HG02938 (cell line): ENCODE measurements at regions not wholly inside any gene's neighbourhood (a gene's known extent, or its start where the extent isn't known, plus 50 kb on each side); places are given as distances from the start of the nearest gene placed in this dataset.
"Not testable (repeated sequence)": the region's sequence is repeated elsewhere in the genome, so short reads cannot be mapped to it uniquely, and the experiment has no call there.

Source experiments
- ATAC-seq: cut with Tn5 transposase; IDR thresholded peaks from one replicate; pipeline ENCODE4 v1.9.1; 2021; ENCODE audit warnings: mild to moderate bottlenecking, moderate library complexity; ENCODE audit not compliant: unreplicated experiment

DNA sequence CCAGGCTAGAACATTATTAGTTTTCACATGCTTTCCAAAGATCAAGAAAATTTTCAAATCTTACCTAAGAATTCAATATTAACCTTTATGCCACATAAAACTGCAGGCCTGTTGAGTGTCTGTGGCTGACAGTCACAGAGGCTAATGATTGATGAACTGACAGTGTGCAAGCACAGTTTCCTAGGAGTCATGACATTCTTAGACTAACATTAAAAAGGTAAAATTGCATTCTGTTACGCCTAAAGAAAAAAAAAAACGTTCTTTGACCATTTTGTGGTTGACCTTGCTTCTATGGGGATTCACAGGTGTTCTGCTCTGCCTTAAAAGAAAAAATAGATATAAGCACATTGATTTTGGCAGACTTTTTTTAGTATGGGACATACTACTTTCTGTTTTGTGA, 1776.2 kb downstream of the PCDH9 start:
- ATAC-seq = no peak

DNA sequence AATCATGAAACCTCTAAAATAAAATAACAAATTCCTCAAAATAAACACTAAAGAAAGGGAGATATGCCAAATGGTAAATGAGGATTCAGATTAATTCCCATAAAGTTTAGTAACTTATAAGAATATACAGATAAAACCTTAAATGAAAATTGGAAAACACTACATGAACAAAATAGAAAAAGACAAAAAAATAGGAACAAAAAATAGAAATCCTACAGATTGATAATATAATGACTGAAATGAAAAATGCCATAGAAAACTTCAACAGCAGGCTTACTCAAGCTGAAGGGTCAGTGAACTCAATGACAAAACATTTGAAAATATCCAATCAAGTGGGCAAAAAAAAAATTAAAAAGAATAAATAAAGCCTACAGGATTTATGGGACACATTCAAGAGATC, 1784.8 kb downstream of the PCDH9 start:
- ATAC-seq = no peak

DNA sequence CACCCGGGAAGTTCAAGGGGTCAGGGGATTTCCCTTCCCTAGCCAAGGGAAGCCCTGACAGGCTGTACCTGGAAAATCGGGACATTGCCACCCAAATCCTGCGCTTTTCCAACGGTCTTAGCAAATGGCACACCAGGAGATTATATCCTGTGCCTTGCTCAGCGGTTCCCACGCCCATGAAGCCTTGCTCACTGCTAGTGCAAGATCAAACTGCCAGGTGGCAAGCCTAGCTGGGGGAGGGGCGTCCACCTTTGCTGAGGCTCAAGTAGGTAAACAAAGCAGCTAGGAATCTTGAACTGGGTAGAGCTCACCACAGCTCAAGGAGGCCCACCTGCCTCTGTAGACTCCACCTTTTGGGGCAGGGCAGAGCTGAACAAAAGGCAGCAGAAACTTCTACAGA, 1794.5 kb downstream of the PCDH9 start:
- no peak for ATAC-seq

DNA sequence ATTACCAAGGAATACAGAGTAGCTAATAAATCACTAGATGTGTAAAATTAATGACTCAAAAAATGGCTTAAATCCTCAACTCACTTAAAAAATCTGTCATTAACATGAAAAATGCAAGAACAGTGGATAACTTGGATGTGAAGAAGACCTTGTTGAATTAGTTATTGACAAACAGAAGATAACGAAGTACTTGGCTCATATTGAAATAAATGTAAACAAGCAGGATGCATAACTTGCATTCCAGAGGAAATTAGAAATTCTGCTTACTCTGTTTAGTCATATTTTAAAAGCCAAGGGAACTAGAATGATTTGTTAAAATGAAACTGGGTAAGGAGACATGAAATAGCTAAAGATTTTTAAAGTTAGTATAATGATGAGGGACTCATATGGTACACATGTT, 1812.2 kb downstream of the PCDH9 start:
- no peak for ATAC-seq

DNA sequence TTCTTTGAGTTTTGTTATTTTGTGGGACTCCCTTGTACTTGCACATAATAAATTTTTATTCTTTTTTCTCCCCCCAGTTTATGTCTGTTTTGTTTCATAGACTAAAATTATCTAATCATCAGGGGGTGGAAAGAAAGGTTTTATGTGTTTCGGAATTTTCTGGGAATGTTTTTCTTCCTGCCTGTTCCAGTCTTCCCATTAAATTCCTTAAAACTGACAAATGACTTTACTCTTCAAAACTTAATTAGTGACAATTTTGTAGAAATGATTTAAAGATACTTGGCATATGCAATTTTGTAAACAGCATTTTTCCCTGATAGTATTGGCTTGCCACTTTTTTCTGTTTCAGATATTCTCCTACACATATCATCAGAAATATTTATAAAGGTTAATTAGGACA, 1813.4 kb downstream of the PCDH9 start:
- ATAC-seq = no peak

DNA sequence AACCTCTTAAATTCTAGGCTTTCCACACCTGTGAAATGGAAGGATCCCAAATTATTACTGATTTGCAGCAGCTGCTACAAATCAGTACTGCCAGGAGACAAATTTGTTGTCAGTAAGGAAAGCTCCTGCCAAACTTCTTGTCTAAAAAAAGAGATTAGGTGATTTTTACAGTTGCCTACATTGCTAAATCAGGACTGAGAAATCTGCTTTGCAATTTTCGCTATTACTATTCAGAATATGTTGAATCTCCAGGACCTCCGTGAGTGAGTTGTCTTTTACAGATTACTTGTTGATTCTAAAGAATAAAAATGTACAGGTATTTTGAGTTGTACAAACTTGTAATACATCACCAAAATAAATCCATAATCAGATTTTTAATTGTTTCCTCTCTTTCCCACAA, 1815.9 kb downstream of the PCDH9 start:
- no peak for ATAC-seq

DNA sequence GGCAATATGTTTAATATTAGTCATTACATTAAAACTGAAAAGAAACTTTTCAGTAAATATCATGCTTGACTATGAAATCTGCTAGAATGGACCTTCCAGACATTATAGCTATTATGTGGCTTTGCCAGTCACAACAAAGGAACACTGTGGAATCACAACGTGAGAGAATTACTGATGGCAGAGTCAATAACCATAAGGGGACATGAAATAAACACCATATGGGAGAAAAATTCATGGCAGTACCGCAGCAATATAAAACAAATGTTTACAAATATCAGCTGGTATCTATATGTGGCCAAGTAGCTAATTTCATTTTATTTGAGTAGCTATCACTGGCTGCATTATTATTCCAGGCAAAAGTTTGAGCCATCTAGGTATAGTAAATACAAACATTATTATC, 1818.6 kb downstream of the PCDH9 start:
- no peak for ATAC-seq

DNA sequence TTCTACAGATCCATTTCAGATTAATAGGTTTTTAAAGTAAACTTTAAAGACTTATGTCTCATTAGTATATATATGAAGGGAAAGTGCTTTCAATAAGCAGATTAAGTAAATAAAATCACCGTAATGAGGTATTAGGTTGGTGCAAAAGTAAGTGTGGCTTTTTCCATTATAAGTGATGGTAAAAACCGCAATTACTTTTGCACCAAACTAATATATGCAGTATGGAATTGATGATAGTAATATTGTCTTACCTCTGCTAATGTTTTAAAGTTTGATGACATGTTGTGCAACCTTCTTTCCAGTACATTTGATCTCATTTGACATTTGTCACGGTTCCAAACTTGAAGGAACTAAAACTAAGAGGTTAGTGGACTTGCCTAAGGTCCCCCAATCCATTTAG, 1819.3 kb downstream of the PCDH9 start:
- no peak for ATAC-seq

DNA sequence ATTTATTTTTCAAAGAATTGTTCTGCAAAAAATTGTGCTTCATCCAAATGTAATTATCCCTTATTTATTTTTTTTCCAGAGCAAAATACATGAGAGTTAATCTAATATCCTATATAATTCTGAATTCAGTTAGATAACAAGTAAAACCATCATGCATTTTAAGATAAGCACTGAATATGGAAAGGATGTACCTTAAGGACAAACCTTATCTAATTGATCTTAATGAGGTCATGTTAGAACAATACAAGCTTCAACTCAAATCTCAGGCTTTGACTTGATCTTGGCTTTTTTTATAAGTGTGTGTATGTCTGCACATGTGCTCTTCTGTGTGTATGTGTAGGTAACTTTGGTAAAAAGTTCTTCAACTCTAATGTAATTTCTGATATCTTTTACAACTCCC, 1828.8 kb downstream of the PCDH9 start:
- ATAC-seq = no peak

DNA sequence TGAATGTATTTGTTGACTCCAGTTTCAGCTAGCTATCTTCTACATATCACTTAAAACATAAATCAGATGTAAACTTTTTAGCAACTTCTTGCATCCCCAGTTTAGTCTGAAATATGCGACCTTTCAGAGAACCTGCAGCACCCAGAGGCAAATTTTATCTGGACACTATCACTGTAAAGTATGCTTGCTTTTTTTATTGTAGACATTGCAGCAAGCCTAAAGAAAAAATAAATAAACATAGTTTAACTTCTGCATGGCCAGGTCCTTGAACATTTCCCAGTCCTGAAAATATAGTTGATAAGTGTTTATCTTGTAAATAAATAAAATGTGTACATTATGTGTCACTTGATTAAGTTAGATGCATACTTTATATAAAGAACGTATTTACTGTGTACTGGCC, 1829.4 kb downstream of the PCDH9 start:
- no peak for ATAC-seq

DNA sequence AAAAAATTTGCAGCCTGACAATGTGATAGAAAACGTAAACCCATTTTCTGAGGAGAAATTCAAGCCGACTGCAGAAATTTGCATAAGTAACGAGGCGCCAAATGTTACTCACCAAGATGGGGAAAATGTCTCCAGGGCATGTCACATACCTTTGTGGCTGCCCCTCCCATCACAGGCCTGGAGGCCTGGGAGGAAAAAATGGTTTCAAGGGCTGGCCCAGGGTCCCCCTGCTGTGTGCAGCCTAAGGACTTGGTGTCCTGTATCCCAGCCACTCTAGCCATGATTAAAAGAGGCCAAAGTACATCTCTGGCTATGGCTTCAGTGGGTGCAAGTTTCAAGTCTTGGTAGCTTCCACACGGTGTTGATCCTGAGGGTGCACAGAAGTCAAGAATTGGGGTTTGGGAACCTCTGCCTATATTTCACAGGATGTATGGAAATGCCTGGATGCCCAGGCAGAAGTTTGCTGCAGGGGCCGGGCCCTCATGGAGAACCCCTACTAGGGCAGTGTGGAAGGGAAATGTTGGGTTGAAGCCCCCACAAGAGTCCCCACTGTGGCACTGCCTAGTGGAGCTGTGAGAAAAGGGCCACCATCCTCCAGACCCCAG, 1842.3 kb downstream of the PCDH9 start:
- no peak for ATAC-seq

DNA sequence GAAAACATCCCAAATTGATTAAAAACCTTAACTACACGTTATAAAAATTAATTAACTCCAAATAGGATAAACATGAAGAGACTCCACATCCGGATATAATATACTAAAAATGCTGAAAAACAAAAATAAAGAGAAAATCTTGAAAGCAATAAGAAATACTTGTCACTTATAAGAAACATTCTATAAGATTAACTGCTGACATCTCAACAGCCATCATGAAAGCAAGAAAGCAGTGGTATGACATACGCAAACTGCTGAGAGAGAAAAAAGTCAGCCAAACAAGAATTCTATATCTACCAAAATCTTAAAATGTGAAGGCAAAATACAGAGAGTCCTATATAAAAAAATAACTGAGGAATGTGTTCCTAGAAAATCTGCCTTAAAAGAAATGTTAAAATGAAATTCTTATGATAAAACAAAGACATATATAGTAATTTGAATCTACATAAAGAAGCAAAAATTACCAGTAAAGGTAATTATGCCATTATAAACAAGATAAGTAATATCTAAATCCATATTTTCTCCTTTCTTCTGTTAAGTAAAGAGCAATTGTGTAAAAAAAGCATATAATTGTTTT, 1851.1 kb downstream of the PCDH9 start:
- ATAC-seq = no peak

DNA sequence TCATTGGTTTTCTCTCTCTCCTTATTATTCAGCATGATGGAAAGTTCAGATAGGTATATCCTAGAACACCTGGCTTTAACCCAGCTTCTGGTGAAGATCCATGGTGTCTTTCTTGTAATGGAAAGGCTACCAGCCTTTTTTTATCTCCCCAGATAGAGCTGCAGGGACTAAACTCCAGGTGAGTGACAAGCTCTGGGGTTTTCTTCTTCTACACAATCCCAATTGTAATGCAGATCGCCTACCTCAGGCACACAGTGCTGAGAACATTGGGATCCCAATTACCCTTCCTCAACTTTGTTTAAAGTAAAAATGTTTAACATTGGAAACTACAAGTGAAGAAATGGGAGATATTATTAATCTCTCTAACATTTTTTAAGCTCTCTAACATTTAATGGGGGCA, 1851.7 kb downstream of the PCDH9 start:
- no peak for ATAC-seq

DNA sequence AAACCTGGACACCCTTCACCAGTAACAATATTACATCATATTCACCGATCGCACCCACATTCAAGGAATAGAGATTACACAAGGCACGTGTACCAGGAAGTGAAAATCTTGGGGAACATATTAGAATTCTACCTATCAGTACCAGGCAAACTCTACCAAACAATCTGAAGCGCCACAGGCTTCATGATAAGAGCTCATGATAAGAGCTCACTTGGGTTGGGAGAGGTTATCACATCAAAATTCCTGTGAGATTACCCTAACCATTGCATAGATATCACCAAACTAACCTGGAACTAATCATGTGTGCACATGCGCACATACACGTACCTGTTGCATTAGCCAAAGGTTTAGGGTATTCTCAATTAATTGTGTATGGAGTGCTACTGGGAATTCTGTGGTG, 1861.3 kb downstream of the PCDH9 start:
- no peak for ATAC-seq

DNA sequence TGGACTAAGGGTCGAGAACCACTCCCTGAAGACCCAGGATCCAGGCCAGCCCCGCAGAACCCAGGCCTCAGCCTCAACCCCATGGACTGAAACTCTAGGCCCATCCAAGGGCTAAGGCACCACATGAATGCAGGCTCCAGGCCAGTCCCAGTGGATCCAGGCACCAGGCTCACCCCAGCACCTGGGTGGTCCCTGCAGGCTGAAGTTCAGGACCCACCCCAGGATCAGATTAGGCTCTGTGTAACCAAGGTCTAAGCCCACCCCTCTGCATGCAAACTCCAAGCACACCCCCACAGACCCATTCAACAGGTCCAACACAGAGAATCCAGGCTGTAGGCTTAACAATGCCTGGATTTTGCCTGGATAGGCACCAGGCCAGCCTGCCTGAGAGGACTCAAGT, 1876.2 kb downstream of the PCDH9 start:
- no peak for ATAC-seq

DNA sequence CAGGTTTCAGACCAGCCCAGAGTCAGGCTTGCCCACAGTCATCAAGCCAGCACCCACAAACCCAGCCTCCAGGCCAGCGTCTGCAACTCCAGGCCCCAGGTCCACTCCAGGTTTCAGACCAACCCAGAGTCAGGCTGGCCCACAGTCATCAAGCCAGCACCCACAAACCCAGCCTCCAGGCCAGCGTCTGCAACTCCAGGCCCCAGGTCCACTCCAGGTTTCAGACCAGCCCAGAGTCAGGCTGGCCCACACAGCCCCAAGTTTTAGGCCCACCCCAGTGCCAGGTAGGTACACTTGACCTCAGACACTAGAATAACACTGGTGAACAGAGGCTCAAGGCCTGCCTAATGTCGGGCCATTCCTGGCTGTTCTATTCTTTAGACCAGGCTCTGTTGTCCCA, 1877.0 kb downstream of the PCDH9 start:
- not testable (repeated sequence) for ATAC-seq

DNA sequence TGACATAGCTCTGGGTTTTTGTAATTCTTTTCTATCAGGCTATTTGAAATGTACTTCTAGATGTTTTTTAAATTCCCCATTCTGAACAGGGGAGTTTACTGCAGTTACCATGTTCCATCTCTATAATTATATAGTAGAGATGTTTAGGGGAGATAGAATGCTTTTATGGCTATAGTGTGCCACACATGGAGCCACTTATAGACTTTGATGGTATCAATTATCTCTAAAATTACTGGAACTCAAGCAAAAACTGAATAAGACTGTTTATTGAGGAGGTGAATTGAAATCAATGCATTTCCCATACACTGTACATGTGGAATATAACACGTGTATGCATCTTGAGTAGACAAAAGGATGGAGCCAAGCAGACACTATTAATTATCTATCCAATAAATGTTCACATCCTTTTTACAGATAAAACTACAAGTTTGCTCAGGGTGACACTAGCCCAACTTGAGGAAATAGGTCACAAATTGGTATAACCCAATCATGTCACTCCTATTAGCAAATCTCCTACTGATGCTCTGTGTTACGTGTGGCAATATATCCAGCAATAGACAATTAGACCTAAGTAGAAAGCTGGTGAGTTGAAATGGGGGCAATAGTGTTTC, 1882.6 kb downstream of the PCDH9 start:
- ATAC-seq = no peak

DNA sequence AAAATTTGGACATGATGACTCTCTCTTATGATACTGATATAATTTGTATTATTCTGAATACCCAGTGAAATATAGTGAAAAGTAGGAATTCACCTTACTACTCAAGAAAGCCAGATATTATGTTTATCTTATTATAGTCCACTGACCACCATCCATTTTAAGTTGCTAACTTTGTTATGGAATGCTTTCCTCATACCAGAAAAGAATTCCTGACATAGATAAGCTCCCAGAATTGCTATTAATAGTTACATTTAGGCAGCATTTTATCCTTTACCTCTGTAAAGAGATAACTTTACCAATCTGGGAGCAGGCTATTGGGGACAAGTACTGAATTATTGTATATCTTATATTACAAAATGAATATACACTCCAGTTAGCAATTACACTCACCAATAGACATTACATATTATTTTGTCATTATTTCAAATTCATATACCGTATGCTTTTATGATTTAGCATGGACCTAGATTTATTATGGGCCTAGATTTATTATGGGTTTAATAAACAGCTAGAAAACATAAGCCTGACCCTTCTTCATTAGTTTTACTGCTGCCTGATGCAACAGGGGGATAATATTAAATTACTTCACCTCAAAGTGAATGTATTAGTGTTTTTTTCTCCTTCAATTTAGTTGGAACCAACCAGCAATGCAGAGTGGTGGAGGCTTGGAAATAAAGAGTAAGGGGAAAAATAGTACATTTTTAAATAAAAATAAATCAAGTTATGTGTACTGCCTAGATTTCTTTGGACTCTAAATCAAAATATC, 1886.1 kb downstream of the PCDH9 start:
- ATAC-seq = no peak

DNA sequence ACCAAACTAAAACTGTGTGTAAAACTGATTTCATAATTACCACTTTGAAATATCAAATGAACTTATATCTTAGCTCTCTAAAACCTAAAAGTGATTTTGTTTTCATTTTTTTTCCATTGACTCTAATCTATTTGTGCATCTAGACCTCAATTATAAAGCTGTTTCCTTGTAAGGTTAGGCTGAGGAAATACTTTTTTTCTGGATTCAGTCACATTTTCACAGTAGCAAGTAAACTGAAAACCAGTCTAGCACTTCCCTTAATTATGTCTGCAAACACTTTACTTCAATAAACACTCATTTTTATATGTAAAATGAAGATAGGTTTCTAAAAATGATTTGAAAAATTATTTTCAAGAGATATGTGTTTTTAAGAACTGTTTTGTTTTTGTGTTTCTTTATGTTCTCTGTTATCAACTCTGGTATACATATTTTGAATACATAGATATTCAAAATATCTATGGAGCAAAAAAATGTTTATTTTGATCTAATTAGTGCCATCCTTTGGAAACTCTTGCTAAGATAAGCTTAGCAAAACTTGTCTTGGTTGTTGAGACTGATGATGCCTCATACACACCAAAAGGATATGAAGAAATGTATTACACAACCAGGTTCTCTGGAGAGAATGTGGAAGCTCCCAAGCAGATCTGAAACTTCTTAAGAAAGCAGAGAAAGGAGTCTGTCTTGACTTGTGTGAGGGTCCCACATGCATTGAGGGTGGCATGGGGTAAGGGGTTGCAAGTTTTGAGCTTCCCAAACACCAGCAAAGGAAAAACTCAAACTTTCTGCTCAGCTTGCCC, 1887.4 kb downstream of the PCDH9 start:
- ATAC-seq = no peak

DNA sequence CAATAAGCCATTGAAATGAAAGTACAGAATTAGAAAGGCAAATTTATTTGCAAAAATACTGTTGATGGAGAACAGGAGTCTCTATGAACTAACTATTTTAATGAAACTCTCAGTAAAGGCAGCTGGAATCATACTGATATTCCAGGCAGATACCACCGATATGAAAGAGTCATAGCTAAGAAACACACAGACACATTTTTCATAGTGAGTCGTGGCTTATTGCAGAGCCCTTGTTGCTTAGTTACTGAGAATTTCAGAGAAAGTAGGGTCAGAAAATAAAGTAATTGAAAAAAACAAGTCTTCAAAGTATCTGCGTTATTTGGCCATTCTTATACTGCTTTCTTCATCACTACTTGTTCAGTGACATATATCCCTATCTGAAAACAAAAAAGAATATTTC, 1890.9 kb downstream of the PCDH9 start:
- ATAC-seq = no peak

DNA sequence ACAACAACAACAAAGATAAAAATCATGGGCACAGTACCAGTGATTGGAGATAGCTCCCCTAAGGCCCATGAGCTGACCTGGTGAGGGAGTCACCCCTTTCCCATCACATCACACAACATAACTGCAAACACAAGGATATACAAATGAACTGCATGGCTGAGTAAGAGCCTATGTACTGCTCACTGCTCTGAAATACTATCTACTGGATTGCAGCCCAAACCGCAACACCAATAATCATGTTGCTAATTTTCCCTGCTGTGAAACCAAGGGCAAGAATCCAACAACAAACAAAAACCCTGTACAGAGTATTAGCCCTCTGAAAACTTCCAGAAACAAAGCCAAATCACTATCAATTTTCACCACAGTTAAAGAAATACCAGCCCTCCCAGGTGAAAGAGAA, 1893.2 kb downstream of the PCDH9 start:
- no peak for ATAC-seq
